SK-N-MC (cell line): ENCODE measurements at regions not wholly inside any gene's neighbourhood (a gene's known extent, or its start where the extent isn't known, plus 50 kb on each side); places are given as distances from the start of the nearest gene placed in this dataset.

ENCODE experiments used
- DNase-seq: peaks from one replicate; pipeline ENCODE4 v3.0.0-alpha.2; 2011; ENCODE audit warnings: low read depth, low spot score
- H3K27ac ChIP-seq: fragments of 200-600 bp; sonication (generic); 2 replicates; pipeline ENCODE4 v1.5.1; 2016; ENCODE audit warnings: mixed run types
- H3K36me3 ChIP-seq: fragments of 200-600 bp; sonication (generic); 2 replicates; pipeline ENCODE4 v1.6.1; 2017; ENCODE audit warnings: antibody characterized with exemption, low read length, mixed read lengths; ENCODE audit not compliant: insufficient read depth
- H3K4me3 ChIP-seq: fragments of 200-600 bp; sonication (generic); 2 replicates; pipeline ENCODE4 v1.5.1; 2016
- H3K9ac ChIP-seq: fragments of 200-600 bp; sonication (generic); 2 replicates; pipeline ENCODE4 v1.8.0; 2017; ENCODE audit warnings: mixed run types, mixed read lengths; ENCODE audit not compliant: insufficient read length
- H3K9me3 ChIP-seq: fragments of 200-600 bp; sonication (generic); 2 replicates; pipeline ENCODE4 v1.6.1; 2017; ENCODE audit warnings: low read depth, mild to moderate bottlenecking, antibody characterized with exemption, low read length, moderate library complexity, mixed read lengths
- EZH2 ChIP-seq: fragments of 200-600 bp; sonication (generic); IDR thresholded peaks from one replicate; pipeline ENCODE4 v1.6.1; 2017; ENCODE audit warnings: antibody characterized with exemption
- FOXP2 ChIP-seq: optimal IDR thresholded peaks from 2 replicates; pipeline ENCODE3; 2011; ENCODE audit warnings: mild to moderate bottlenecking, moderate library complexity; ENCODE audit not compliant: insufficient read depth; ENCODE audit errors: extremely low read length, control extremely low read depth
- POLR2AphosphoS5 ChIP-seq: IDR thresholded peaks from 2 replicates; pipeline ENCODE4 v1.6.1; 2012; ENCODE audit warnings: mild to moderate bottlenecking, low read depth, low read length, borderline replicate concordance

GRCh38 chr4:18894928-18895327 is 873.4 kb upstream of the LCORL start:
- TF ChIP-seq POLR2AphosphoS5 (no peak), EZH2 (no peak), FOXP2 (no peak)
- DNase-seq = no peak
- no peak overlapping the region for H3K9ac ChIP-seq
- H3K36me3 ChIP-seq = no peaks in the 10 kb centered on the region
- H3K27ac ChIP-seq = no peak overlapping the region
- no peaks in the 10 kb centered on the region for H3K9me3 ChIP-seq
- H3K4me3 ChIP-seq = no peak overlapping the region

GRCh38 chr4:18882468-18882867 is 860.9 kb upstream of the LCORL start:
- TF ChIP-seq POLR2AphosphoS5 (no peak), FOXP2 (no peak), EZH2 (no peak)
- no peak overlapping the region for H3K27ac ChIP-seq
- H3K9me3 ChIP-seq = no peaks in the 10 kb centered on the region
- no peak for DNase-seq
- no peak overlapping the region for H3K9ac ChIP-seq
- H3K36me3 ChIP-seq = no peaks in the 10 kb centered on the region
- H3K4me3 ChIP-seq = no peak overlapping the region

GRCh38 chr4:18881556-18881955 is 860.0 kb upstream of the LCORL start:
- H3K27ac ChIP-seq = no peak overlapping the region
- no peak overlapping the region for H3K4me3 ChIP-seq
- H3K9ac ChIP-seq = no peak overlapping the region
- no peaks in the 10 kb centered on the region for H3K36me3 ChIP-seq
- TF ChIP-seq POLR2AphosphoS5 = no peak
- TF ChIP-seq EZH2 = no peak
- no peak for TF ChIP-seq FOXP2
- DNase-seq = no peak
- no peaks in the 10 kb centered on the region for H3K9me3 ChIP-seq

- DNase-seq = no peak
- no peak overlapping the region for H3K27ac ChIP-seq
Observed at GRCh38 chr4:18880871-18881270, 859.3 kb upstream of the LCORL start.

GRCh38 chr4:18878561-18878960 is 857.0 kb upstream of the LCORL start:
- Histone ChIP-seq H3K9me3 (no peaks in the 10 kb centered on the region), H3K4me3 (no peak overlapping the region), H3K27ac (no peak overlapping the region), H3K9ac (no peak overlapping the region), H3K36me3 (no peaks in the 10 kb centered on the region)
- no peak for TF ChIP-seq EZH2
- no peak for TF ChIP-seq FOXP2
- TF ChIP-seq POLR2AphosphoS5 = no peak
- no peak for DNase-seq

More at GRCh38 chr4:18880871-18881270, 859.3 kb upstream of the LCORL start:
- Histone ChIP-seq H3K36me3 (no peaks in the 10 kb centered on the region), H3K9me3 (no peaks in the 10 kb centered on the region), H3K9ac (no peak overlapping the region), H3K4me3 (no peak overlapping the region)
- TF ChIP-seq POLR2AphosphoS5 (no peak), EZH2 (no peak), FOXP2 (no peak)

- Histone ChIP-seq H3K9me3 (no peaks in the 10 kb centered on the region), H3K9ac (no peak overlapping the region), H3K4me3 (no peak overlapping the region), H3K27ac (no peak overlapping the region), H3K36me3 (no peaks in the 10 kb centered on the region)
- DNase-seq = no peak
- TF ChIP-seq POLR2AphosphoS5 (no peak), EZH2 (no peak), FOXP2 (no peak)
Observed at GRCh38 chr4:18869166-18869565, 847.6 kb upstream of the LCORL start.

- Histone ChIP-seq H3K27ac (no peak overlapping the region), H3K36me3 (no peaks in the 10 kb centered on the region), H3K9me3 (no peaks in the 10 kb centered on the region), H3K4me3 (no peak overlapping the region), H3K9ac (no peak overlapping the region)
- DNase-seq = no peak
- TF ChIP-seq POLR2AphosphoS5 = no peak
- no peak for TF ChIP-seq EZH2
- TF ChIP-seq FOXP2 = no peak
Observed at GRCh38 chr4:18860836-18861530, 839.4 kb upstream of the LCORL start.

GRCh38 chr4:18859468-18859867 is 837.9 kb upstream of the LCORL start:
- DNase-seq = no peak
- no peaks in the 10 kb centered on the region for H3K36me3 ChIP-seq
- H3K27ac ChIP-seq = no peak overlapping the region
- TF ChIP-seq EZH2 (no peak), POLR2AphosphoS5 (no peak), FOXP2 (no peak)
- no peaks in the 10 kb centered on the region for H3K9me3 ChIP-seq
- H3K9ac ChIP-seq = no peak overlapping the region
- H3K4me3 ChIP-seq = no peak overlapping the region
